NCI-H774 (cell line): ENCODE measurements at regions not wholly inside any gene's neighbourhood (a gene's known extent, or its start where the extent isn't known, plus 50 kb on each side); places are given as distances from the start of the nearest gene placed in this dataset.
"Not testable (repeated sequence)": the region's sequence is repeated elsewhere in the genome, so short reads cannot be mapped to it uniquely, and the experiment has no call there.

Experiments
- DNase-seq: peaks from one replicate; lab custom pipeline; 2025; lab: John Stamatoyannopoulos, UW

DNA sequence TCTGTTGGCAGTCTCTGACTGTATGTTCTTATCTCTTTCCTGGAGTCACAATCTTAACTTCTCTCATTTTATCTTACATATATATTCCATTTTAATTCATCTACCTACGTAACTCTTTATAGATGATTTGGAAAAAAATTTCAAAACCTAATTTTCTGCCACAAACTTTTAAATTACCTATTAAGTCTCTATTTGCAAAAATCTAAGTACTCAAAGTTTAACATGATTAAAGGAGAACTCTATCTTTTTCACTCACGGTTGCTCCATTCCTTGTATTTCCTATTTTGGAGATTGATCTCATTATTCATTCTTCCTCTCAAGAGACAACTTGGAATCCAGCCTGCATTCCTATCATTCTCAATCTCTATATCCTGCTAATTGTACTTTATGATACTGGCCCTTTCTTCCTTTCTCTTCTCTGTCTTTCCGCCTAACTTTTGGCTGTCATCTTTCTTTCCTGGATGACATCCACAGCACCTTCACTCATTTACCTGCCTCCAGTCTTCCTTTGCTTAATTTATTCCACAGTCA, 1071.1 kb upstream of the CITED2 start:
- DNase-seq, result no peak

DNA sequence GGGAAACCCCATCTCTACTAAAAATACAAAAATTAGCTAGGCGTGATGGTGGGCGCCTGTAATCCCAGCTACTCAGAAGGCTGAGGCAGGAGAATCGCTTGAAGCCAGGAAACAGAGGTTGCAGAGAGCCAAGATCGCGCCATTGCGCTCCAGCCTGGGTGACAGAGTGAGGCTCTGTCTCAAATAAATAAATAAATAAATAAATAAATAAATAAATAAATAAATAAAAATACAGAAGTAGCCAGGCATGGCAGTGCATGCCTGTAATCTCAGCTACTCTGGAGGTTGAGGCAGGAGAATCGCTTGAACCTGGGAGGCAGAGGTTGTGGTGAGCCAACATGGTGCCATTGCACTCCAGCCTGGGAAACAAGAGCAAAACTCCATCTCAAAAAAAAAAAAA, 1068.7 kb upstream of the CITED2 start:
- not testable (repeated sequence) for DNase-seq

GRCh38 chr6:140441256-140441655, 1066.8 kb upstream of the CITED2 start:
- DNase-seq, result no peak

DNA sequence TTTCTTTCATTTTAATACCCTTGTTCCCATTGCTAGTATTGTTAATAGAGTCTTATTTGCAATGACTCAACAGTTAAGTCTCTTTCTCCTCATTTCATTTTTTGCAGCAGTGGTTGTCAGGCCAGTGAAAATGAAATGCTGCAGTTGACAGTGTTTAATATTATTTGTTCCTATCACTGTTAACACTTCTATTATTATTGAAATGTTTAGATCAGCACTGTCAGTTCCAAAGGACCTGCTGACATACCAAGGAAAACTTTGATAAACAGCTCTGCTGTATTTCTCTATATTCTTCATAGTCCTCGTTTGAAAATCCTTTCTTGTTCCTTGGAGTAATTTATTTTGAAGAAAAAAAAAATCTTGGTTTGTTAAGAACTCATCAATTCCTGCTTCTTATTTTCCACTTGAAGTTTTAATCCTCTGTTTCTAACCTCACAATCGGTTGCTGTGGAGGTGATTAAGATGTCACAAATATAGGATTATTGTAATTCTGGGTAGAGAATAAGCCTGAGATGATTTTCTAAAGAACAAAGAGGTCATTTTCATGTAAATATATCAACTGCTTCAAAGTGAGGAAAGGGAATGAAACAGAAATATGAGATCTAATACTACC, 1065.9 kb upstream of the CITED2 start:
- no peak for DNase-seq

DNA sequence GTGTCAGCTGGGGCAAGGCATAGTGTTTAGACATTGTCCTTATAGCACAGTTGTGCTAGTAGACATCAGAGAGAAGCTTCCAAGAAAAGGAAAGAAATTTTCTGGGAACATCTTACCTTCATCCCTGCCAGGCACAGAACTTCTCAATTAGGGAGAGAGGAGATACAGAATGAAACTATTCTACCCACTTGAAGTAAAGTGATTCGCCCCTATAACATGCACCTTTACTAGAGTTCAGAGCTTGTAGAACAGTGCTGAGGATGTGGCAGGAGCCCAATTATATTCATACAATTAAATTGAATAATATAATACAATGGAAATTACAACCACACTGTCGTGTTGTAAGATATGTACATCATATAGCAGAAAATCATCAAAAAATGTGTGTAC, 1063.9 kb upstream of the CITED2 start:
- no peak for DNase-seq

GRCh38 chr6:140437619-140438345, 1063.3 kb upstream of the CITED2 start:
- no peak for DNase-seq

GRCh38 chr6:140436023-140436811, 1061.8 kb upstream of the CITED2 start:
- no peak for DNase-seq

DNA sequence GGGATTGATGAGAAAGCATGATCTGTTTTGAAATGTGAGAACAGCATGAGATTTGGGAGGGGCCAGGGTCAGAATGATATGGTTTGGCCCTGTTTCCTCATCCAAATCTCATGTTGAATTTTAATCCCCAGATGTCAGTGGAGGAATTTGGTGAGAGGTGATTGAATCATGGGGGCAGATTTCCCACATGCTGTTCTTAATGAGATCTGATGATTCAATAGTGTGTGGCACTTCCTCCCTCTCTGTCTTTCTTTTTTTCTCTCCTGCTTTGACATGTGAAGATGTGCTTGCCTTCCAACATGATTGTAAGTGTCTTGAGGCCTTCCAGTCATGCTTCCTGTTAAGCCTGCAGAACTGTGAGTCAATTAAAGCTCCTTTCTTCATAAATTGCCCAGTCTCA, 1060.3 kb upstream of the CITED2 start:
- DNase-seq, result no peak

DNA sequence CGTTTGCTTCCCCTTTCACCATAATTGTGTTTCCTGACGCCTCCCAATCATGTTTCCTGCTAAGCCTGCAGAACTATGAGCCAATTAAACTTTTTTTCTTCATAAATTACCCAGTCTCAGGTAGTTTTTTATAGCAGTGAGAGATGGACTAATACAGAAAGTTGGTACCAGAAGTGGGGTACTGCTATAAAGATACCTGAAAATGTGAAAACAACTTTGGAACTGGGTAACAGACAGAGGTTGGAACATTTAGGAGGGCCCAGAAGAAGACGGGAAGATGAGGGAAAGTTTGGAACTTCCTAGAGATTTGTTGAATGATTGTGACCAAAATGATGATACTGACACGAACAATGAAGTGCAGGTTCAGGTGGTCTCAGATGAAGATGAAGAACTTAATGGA, 1058.6 kb upstream of the CITED2 start:
- no peak for DNase-seq

DNA sequence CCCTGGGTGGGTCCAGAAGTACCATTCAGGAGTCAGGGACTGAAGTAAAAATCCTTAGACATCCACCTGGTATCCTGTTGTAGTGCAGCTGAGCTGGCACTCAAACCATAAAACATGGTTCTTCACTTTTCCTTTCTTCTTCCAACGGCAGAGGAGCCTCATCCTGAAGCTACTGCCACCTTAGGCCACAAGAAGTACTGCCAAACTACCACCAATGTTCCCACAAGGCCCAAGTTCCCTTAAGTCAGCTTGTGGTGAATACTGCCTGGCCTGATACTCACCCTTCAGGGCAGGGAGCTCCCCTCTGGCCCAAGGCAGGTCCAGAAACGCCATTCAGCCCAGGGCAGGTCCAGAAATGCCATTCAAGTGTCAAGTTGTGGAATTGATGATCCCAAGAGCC, 1053.4 kb upstream of the CITED2 start:
- no peak for DNase-seq

DNA sequence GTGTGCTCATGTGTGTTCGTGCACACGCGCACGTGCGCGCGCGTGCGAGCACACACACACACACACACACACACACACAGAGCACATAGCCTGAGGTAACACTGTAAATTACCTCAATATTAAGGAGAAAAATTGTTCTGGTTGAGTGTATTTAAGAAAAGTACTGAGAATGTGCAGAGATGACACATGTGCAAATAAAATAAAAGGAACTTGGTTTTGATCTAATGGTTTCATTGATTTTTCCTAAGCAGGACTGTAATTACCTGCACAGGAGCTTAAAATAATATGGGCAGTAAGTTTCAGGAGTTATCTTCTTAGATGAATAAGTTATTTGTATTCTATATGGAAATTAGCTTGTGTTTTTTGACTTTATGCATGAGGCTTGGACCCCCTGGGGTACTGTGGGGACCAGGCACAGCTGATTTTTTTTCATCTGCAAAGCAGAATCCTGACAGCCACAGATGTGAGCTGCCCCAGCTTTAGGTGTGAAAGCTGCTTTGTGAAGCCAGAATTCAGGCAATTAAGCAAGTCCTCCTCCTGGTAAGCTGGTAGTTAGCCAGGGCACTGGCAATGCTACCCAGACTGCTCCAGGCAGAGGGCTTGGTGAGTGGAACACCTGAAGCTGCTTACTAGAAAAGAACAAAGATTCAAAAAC, 1040.6 kb upstream of the CITED2 start:
- DNase-seq, result no peak

- no peak for DNase-seq
Observed at GRCh38 chr6:140403020-140403419, 1028.6 kb upstream of the CITED2 start.

- no peak for DNase-seq
Observed at GRCh38 chr6:140401761-140402160, 1027.3 kb upstream of the CITED2 start.

GRCh38 chr6:140398076-140398475, 1023.6 kb upstream of the CITED2 start:
- DNase-seq, result no peak

- no peak for DNase-seq
Observed at GRCh38 chr6:140397106-140397505, 1022.7 kb upstream of the CITED2 start.

GRCh38 chr6:140393665-140394540, 1019.5 kb upstream of the CITED2 start:
- no peak for DNase-seq

GRCh38 chr6:140388815-140389214, 1014.4 kb upstream of the CITED2 start:
- DNase-seq, result no peak

DNA sequence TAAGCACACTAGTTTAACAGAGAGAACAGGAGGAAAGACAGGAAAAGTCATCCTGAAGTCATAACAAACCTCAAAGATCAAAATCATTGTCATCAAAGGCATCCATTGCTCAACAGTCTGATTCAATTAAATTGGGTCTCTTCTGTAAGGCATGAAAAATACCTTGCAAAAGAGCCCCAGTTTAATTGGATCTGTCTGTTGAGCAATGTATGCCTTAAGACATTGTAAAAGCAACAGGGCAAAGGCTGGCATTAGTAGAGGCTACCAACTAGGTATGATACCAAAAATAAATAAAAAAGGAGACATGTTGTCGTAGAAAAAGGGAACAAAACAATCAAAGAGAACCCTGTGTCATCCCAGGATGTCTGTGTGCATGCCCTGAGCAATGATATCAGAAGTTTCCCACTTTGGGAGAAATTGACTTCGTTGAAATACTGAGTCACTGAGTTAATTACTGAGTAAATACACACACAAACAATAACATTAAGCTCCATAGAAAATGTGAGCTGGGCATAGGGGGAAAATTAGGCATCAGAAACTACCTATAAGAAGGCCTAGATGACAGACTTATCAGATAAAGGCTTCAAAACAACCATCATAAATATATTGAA, 1013.8 kb upstream of the CITED2 start:
- DNase-seq, result no peak

DNA sequence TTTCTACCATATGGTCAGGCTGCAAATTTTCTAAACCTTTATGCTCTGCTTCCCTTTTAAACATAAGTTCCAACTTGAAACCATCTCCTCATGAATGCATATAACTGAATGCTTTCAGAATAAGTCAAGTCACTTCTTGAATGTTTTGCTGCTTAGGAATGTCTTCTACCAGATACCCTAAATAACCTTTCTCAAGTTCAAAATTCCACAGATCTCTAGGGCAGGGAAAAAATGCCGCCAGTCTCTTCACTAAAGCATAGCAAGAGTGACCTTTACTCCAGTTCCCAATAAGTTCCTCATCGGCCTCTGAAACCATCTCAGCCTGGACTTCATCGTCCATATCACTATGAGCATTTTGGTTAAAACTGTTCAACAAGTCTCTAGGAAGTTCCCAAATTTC, 1011.2 kb upstream of the CITED2 start:
- no peak for DNase-seq

DNA sequence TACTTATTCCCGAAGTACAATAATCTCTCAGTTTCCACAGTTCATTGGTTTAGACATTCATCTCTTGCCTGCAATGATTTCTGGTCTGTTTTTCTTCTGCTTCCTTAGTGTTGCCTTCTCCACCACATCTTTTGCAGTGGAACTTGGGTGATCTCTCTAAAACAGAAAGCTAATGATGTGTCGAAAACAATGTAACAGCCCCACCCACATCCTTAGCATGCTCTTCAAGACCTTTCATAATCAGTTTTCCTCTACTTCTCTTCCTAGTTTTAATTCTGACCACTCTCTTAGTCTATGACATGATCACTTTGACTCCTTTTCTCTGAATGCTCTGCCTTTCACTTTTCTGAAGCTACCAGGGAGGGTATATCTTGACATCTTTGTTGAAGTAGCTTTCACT, 1007.9 kb upstream of the CITED2 start:
- no peak for DNase-seq
